GM23338 (cell line): ENCODE measurements at regions not wholly inside any gene's neighbourhood (a gene's known extent, or its start where the extent isn't known, plus 50 kb on each side); places are given as distances from the start of the nearest gene placed in this dataset.

Experiments used
- ATAC-seq: fragments of 200-7000 bp; cut with Tn5 transposase; 3 replicates; pipeline ENCODE4 v1.9.1; 2020
- DNase-seq: peaks from one replicate; pipeline ENCODE4 v3.0.0-alpha.2; 2015; ENCODE audit warnings: low spot score
- H2AFZ ChIP-seq: fragments of 200-600 bp; sonication (generic); 2 replicates; pipeline ENCODE4 v1.8.0; 2016; ENCODE audit warnings: antibody characterized with exemption, mild to moderate bottlenecking, moderate library complexity
- H3F3A ChIP-seq: fragments of 200-600 bp; sonication (generic); replicated peaks from 2 replicates; pipeline ENCODE4 v1.8.0; 2017; ENCODE audit warnings: antibody characterized with exemption, mixed run types, low read depth
- H3K27ac ChIP-seq: fragments of 200-600 bp; sonication (generic); 2 replicates; pipeline ENCODE4 v1.6.1; 2016; ENCODE audit warnings: low read depth
- H3K27me3 ChIP-seq: fragments of 200-600 bp; sonication (generic); 2 replicates; pipeline ENCODE4 v1.8.0; 2016; ENCODE audit warnings: mild to moderate bottlenecking, mixed run types, moderate library complexity; ENCODE audit not compliant: insufficient read depth
- H3K36me3 ChIP-seq: fragments of 200-600 bp; sonication (generic); 2 replicates; pipeline ENCODE4 v1.8.0; 2016; ENCODE audit warnings: mild to moderate bottlenecking; ENCODE audit not compliant: insufficient read depth
- H3K4me1 ChIP-seq: fragments of 200-600 bp; sonication (generic); 2 replicates; pipeline ENCODE4 v1.8.0; 2016; ENCODE audit warnings: mild to moderate bottlenecking, moderate library complexity; ENCODE audit not compliant: insufficient read depth
- H3K4me2 ChIP-seq: fragments of 200-600 bp; sonication (generic); 2 replicates; pipeline ENCODE4 v1.7.1; 2017; ENCODE audit warnings: mixed run types
- H3K4me3 ChIP-seq: fragments of 200-600 bp; sonication (generic); 2 replicates; pipeline ENCODE4 v1.6.1; 2016; ENCODE audit warnings: mixed run types
- H3K79me2 ChIP-seq: fragments of 200-600 bp; sonication (generic); replicated peaks from 2 replicates; pipeline ENCODE4 v1.8.0; 2017; ENCODE audit warnings: mild to moderate bottlenecking; ENCODE audit not compliant: insufficient read depth
- H3K9me2 ChIP-seq: fragments of 200-600 bp; sonication (generic); 2 replicates; pipeline ENCODE4 v1.8.0; 2017; ENCODE audit not compliant: insufficient read depth
- H4K20me1 ChIP-seq: fragments of 200-600 bp; sonication (generic); replicated peaks from 2 replicates; pipeline ENCODE4 v1.8.0; 2017; ENCODE audit warnings: mild to moderate bottlenecking; ENCODE audit not compliant: insufficient read depth
- H3K27ac Mint-ChIP-seq: 2 replicates; pipeline ENCODE4 v1.8.0; 2020; ENCODE audit warnings: inconsistent platforms, mild to moderate bottlenecking, moderate library complexity, mixed read lengths
- H3K27me3 Mint-ChIP-seq: 3 replicates; pipeline ENCODE4 v1.8.0; 2022; ENCODE audit warnings: low read depth, mild to moderate bottlenecking, moderate library complexity, mixed read lengths, inconsistent platforms; ENCODE audit not compliant: insufficient read depth, poor library complexity
- H3K36me3 Mint-ChIP-seq: 3 replicates; pipeline ENCODE4 v1.8.0; 2021; ENCODE audit warnings: low read depth, mild to moderate bottlenecking, inconsistent platforms, moderate library complexity, mixed read lengths
- H3K4me1 Mint-ChIP-seq: 3 replicates; pipeline ENCODE4 v1.8.0; 2020; ENCODE audit warnings: mild to moderate bottlenecking, inconsistent platforms, mixed read lengths
- H3K4me3 Mint-ChIP-seq: 3 replicates; pipeline ENCODE4 v1.8.0; 2021; ENCODE audit warnings: moderate library complexity, mild to moderate bottlenecking, inconsistent platforms, mixed read lengths
- H3K9me3 Mint-ChIP-seq: 3 replicates; pipeline ENCODE4 v1.8.0; 2020; ENCODE audit warnings: moderate library complexity, mild to moderate bottlenecking, inconsistent platforms, mixed read lengths
- CTCF ChIP-seq, 2 experiments: fragments of 200-600 bp in 1 of 2; sonication (generic) in 1 of 2; conservative IDR thresholded peaks; 2 replicates each; pipeline versions ENCODE4 v1.5.1 to v1.6.1; 2016 to 2017; ENCODE audit warnings: antibody characterized with exemption in 2 of 2, low read depth in 2 of 2, mild to moderate bottlenecking in 2 of 2, moderate library complexity in 1 of 2
- EZH2 ChIP-seq: fragments of 200-600 bp; sonication (generic); IDR thresholded peaks from one replicate; pipeline ENCODE4 v1.8.0; 2017; ENCODE audit warnings: antibody characterized with exemption, mild to moderate bottlenecking, low read depth; ENCODE audit not compliant: unreplicated experiment
- POLR2AphosphoS5 ChIP-seq: IDR thresholded peaks from 2 replicates; pipeline ENCODE4 v1.6.1; 2016; ENCODE audit warnings: antibody characterized with exemption, low read depth
- STAT1 ChIP-seq: IDR thresholded peaks from one replicate; pipeline ENCODE4 v1.6.1; 2016; ENCODE audit warnings: antibody characterized with exemption; ENCODE audit not compliant: unreplicated experiment
- ZNF331 ChIP-seq: fragments of 250-450 bp; sonication (Bioruptor Pico); IDR thresholded peaks from 2 replicates; pipeline ENCODE4 v1.5.0; 2020; ENCODE audit warnings: low read depth, mild to moderate bottlenecking, moderate library complexity
- ZNF462 ChIP-seq: fragments of 250-450 bp; sonication (Bioruptor Pico); IDR thresholded peaks from 2 replicates; pipeline ENCODE4 v1.5.0; 2020; ENCODE audit warnings: mild to moderate bottlenecking, moderate library complexity

- TF ChIP-seq ZNF462 (CRISPR knock-in tag) (no peak), ZNF331 (CRISPR knock-in tag) (no peak)
These were observed 229.7 kb downstream of the ICE1 start (continued) for GRCh38 chr5:5652181-5652580.

GRCh38 chr5:5650949-5651348, 228.5 kb downstream of the ICE1 start:
- TF ChIP-seq EZH2 (no peak), POLR2AphosphoS5 (no peak), STAT1 (no peak), CTCF (conservative IDR thresholded peaks at IDR 0.05; ENCODE audit: low read depth in 2 of 2) (no peak)
- H3F3A ChIP-seq, result no peaks in the 10 kb centered on the region
- no peaks in the 10 kb centered on the region for H3K27me3 ChIP-seq
- H3K4me1 ChIP-seq, result no peaks in the 10 kb centered on the region
- Mint-ChIP-seq H3K9me3 (no peaks in the 10 kb centered on the region; the same call in 2 of the 3 replicates), H3K36me3 (no peaks in the 10 kb centered on the region; the same call in 2 of the 3 replicates), H3K27ac (no peak overlapping the region), H3K4me3 (no peak overlapping the region), H3K4me1 (peaks cover 2% of the 10 kb centered on the region; the same call in 2 of the 3 replicates), H3K27me3 (peaks cover 1% of the 10 kb centered on the region)
- no peak overlapping the region for H3K27ac ChIP-seq
- H3K4me2 ChIP-seq, result no peak overlapping the region
- H3K79me2 ChIP-seq, result no peaks in the 10 kb centered on the region
- no peaks in the 10 kb centered on the region for H4K20me1 ChIP-seq
- H3K9me2 ChIP-seq, result 0 out of 2 replicates have a peak, but pooled peaks cover 6% of the 10 kb centered on the region
- H3K4me3 ChIP-seq, result no peak overlapping the region
- H2AFZ ChIP-seq, result no peak overlapping the region
- no peaks in the 10 kb centered on the region for H3K36me3 ChIP-seq
- ATAC-seq (no peak), DNase-seq (no peak)
